Thoracic aorta (tissue), 2 donors: ENCODE measurements at regions not wholly inside any gene's neighbourhood (a gene's known extent, or its start where the extent isn't known, plus 50 kb on each side); places are given as distances from the start of the nearest gene placed in this dataset.

Experiments
- ATAC-seq: fragments of 150-250 bp; one replicate; pipeline ENCODE4 v1.8.0; 2017; ENCODE audit warnings: low read depth; ENCODE audit not compliant: insufficient number of reproducible peaks, low FRiP score
- DNase-seq: peaks from one replicate; pipeline ENCODE4 v3.0.0-alpha.2; 2020; ENCODE audit warnings: low spot score
- H3K27ac ChIP-seq, 2 donors: fragments of 200-600 bp; sonication (generic); 1 replicate in 1 of 2; 2 replicates in 1 of 2; pipeline ENCODE4 v1.5.1; 2016; ENCODE audit warnings: mild to moderate bottlenecking in 2 of 2, moderate library complexity in 2 of 2
- H3K27me3 ChIP-seq: fragments of 200-600 bp; sonication (generic); replicated peaks from 2 replicates; pipeline ENCODE4 v1.6.0; 2016; ENCODE audit warnings: mild to moderate bottlenecking; ENCODE audit not compliant: insufficient read depth
- H3K36me3 ChIP-seq: fragments of 200-600 bp; sonication (generic); one replicate; pipeline ENCODE4 v1.5.1; 2016
- H3K4me1 ChIP-seq, 2 donors: fragments of 200-600 bp; sonication (generic); 1 replicate in 1 of 2; 2 replicates in 1 of 2; pipeline versions ENCODE4 v1.5.1 to v1.6.0; 2016; ENCODE audit warnings: low read depth in 2 of 2, mild to moderate bottlenecking in 1 of 2; ENCODE audit not compliant: control insufficient read depth in 1 of 2
- H3K4me3 ChIP-seq: fragments of 200-600 bp; sonication (generic); 2 replicates; pipeline ENCODE4 v1.5.1; 2016; ENCODE audit warnings: mild to moderate bottlenecking
- H3K9me3 ChIP-seq: fragments of 200-600 bp; sonication (generic); 2 replicates; pipeline ENCODE4 v1.5.1; 2016
- CTCF ChIP-seq: fragments of 200-600 bp; sonication (generic); IDR thresholded peaks from one replicate; pipeline ENCODE4 v1.5.1; 2019; ENCODE audit warnings: antibody characterized with exemption

GRCh38 chr10:120318862-120319261 is 138.2 kb upstream of the PLPP4 start:
- Histone ChIP-seq H3K4me1 (no peaks in the 10 kb centered on the region), H3K36me3 (no peaks in the 10 kb centered on the region)
- TF ChIP-seq CTCF, result no peak

GRCh38 chr10:120327675-120328074 is 129.4 kb upstream of the PLPP4 start:
- Histone ChIP-seq H3K27me3 (no peaks in the 10 kb centered on the region), H3K27ac (no peak overlapping the region), H3K4me3 (no peak overlapping the region), H3K36me3 (no peaks in the 10 kb centered on the region), H3K9me3 (no peaks in the 10 kb centered on the region), H3K4me1 (no peaks in the 10 kb centered on the region)
- DNase-seq, result no peak
- no peak for ATAC-seq
- TF ChIP-seq CTCF, result no peak

More at GRCh38 chr10:120318862-120319261, 138.2 kb upstream of the PLPP4 start:
- DNase-seq (no peak), ATAC-seq (no peak)
- Histone ChIP-seq H3K9me3 (no peaks in the 10 kb centered on the region), H3K27me3 (no peaks in the 10 kb centered on the region), H3K27ac (no peak overlapping the region), H3K4me3 (no peak overlapping the region)

GRCh38 chr10:120328647-120329046 is 128.4 kb upstream of the PLPP4 start:
- H3K4me3 ChIP-seq, result no peak overlapping the region
- no peak for TF ChIP-seq CTCF
- ATAC-seq (no peak), DNase-seq (no peak)
- no peaks in the 10 kb centered on the region for H3K4me1 ChIP-seq
- no peaks in the 10 kb centered on the region for H3K9me3 ChIP-seq
- no peaks in the 10 kb centered on the region for H3K27me3 ChIP-seq
- H3K27ac ChIP-seq, result no peak overlapping the region
- no peaks in the 10 kb centered on the region for H3K36me3 ChIP-seq

- no peak for TF ChIP-seq CTCF
- Histone ChIP-seq H3K27me3 (no peaks in the 10 kb centered on the region), H3K27ac (no peak overlapping the region), H3K4me3 (no peak overlapping the region), H3K36me3 (no peaks in the 10 kb centered on the region), H3K4me1 (no peaks in the 10 kb centered on the region), H3K9me3 (no peaks in the 10 kb centered on the region)
- DNase-seq (no peak), ATAC-seq (no peak)
Observed at GRCh38 chr10:120335553-120335952, 121.5 kb upstream of the PLPP4 start.

GRCh38 chr10:120336306-120336910 is 120.6 kb upstream of the PLPP4 start:
- no peaks in the 10 kb centered on the region for H3K9me3 ChIP-seq
- H3K27ac ChIP-seq, result no peak overlapping the region
- no peaks in the 10 kb centered on the region for H3K4me1 ChIP-seq
- ATAC-seq, result no peak
- H3K27me3 ChIP-seq, result no peaks in the 10 kb centered on the region
- H3K4me3 ChIP-seq, result no peak overlapping the region
- no peak for DNase-seq
- H3K36me3 ChIP-seq, result no peaks in the 10 kb centered on the region
- no peak for TF ChIP-seq CTCF
